Stimulated activated CD8-positive, alpha-beta memory T cell treated with anti-CD3 and anti-CD28 coated beads, Interleukin-12 subunit alpha, Interleukin-12 subunit beta, amount 100 ng/mL, for 1 hour (primary cell): ENCODE measurements at regions not wholly inside any gene's neighbourhood (a gene's known extent, or its start where the extent isn't known, plus 50 kb on each side); places are given as distances from the start of the nearest gene placed in this dataset.

Source experiments
- DNase-seq: peaks from one replicate; pipeline ENCODE4 v3.0.0-alpha.2; 2020; ENCODE audit warnings: low read depth

DNA sequence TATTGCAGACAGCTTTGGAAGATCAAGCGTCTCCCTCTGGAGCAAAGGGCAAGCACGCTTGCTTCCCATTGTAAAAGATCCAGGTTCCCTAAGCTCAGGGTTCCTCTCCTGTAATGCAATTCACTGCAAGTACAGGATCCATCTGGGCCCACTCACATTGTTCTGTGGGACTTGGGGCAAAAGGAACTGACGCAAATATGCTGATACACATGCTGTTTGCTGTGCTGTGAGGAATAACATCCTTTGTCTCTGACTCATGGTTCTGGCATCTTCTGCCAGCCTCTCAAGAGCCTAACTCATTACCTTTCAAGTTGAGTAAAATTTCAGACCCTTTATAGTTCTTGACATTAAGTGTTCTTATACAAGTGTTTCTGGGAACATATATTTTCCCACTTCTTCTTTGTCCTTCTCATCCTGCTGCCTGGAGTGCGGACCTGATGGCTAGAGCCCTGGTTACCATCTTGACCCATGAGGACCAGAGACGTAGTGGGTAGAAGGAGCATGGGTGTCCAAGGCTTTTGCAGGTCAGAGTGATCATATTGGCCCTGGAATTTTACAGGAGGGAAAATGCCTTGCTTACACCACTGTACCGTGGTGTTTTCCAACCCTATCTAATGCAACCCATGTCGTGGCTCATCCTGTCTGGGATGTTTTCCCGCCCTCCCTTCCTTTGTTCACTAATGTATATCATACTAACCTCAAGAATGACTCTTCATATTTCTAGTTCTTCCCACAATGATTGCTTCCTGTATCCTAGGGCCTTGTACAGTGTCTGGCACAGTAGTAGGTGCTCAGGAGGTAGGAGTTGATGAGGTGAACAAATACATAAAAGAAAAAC is 145.7 kb upstream of the GLI2 start:
- DNase-seq = no peak

DNA sequence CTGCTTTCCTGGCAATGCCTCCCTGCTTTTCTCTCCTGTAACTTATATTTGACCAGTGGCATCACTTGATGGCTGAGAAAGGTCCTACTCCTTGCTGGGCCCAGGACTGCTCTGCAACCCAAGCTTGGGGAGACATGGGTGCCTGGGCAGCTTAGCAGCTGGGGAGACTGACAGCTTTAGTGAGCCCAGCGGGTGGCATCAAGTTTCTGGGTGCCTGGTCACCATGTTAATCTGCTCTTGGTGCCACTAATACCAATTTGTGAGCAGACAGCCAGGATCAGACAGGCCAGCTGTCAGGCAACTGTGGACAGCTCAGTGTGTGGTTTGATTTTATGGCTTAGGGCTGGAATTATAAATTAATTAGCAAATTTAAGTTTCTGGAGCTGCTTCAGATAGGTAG is 144.8 kb upstream of the GLI2 start:
- no peak for DNase-seq

DNA sequence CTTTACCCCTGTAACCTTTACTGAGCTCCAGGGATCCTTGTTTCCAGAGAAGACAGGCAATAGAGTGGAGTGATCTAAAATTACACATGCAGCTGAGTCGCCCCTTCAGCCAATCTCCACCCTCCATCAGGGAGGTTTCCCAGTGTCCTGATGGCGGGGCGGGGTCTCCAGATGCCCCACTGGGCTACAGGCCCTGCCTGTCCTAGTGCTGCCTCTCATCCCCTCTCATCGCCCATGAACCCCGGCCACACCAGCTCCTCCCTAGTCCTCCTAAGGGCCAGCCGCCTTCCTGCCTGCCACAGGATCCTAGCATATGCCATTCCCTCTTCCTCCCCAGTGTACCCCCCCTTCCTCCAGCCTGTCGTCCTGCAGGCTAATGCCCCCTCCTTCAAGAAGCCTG is 144.1 kb upstream of the GLI2 start:
- no peak for DNase-seq

DNA sequence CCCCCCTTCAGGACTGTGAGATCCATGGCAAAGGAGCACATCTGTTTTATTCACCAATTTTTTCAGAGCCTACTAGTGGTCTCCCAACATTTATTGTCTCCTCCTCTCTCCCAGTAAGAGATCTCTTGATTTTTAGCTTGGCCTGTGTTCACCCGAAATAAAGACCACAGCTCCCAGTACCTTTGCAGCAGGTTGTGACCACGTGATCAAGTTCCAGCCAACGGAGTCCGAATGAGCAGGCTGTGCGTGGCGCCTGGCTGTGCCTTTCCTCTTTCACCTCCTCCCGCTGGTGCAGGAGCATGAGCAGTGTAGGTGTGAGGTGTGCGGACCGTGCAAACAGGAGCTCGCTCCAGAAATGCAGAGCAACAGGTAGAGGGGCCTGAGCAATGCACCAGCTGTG is 143.6 kb upstream of the GLI2 start:
- DNase-seq = no peak

- DNase-seq = no peak
Measured at GRCh38 chr2:120593921-120594686, 141.6 kb upstream of the GLI2 start.

DNA sequence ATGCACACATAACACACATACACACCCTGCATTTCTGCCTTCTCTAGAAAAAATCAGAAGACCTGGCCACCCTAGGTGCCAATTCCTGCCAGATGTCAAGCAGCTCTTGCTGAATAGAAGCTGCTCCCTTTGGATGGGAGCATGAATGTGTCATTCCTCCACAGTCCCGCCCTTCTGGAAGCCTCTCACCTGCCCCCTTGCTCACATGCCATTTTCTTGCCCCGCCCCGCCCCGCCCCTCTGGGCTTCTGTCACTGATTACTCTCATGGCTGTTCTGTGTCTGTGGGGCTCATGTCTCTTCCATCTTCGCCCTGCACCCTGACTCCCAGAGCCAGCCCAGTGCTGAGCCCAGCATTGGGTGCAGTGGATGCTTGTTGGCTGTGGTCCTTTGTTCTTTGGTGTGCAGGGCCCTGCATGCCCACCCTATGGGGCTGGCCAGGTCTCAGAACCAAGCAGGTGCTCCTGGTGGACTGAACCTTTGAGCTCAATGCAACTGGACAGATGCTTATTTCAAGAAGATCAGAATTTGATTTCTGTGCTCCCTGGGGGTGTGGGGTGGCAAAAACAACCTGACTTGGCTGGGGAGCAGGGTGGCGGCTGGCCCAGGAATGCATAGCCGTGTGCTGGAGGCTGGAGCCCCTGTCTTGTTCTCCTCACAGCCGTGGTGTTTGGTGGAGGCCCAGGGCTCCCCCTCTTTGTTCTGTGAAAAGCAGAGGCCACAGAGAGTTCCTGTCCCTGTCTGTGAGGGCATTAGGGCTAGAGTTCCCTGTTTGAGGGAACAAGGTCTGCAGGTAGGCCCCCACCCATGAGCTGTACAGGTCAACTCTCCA is 140.6 kb upstream of the GLI2 start:
- no peak for DNase-seq

- no peak for DNase-seq
Measured at GRCh38 chr2:120595739-120596138, 139.9 kb upstream of the GLI2 start.

DNA sequence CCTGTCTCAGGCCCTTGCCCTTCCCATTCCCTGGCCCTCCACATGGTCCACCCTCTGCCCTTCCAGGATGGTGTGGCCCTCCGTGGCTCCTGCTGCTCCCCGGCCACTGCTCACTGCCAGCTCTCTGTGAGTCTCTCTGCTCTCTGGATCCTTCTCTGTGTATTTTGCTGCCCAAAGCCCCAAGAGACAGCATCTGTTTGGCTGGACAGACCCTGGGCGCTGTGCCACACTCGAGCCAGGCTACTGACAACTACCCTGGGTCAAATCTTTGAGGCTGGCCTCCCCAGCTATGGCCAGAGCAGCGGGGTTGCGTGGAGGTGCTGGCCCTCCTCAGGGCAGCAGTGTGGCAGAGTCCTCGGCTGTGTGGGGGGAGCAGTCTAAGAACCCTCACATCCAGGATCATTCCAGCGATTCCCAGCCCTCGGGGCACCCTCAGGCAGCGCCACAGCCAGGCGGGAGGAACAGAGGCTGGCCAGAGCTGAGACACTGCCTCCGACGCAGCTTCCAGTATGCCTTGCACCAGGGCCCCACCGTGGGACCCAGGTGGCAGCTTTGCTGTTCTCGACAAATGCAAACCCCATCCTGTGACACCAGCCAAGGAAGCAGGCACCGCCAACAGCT is 139.4 kb upstream of the GLI2 start:
- no peak for DNase-seq

DNA sequence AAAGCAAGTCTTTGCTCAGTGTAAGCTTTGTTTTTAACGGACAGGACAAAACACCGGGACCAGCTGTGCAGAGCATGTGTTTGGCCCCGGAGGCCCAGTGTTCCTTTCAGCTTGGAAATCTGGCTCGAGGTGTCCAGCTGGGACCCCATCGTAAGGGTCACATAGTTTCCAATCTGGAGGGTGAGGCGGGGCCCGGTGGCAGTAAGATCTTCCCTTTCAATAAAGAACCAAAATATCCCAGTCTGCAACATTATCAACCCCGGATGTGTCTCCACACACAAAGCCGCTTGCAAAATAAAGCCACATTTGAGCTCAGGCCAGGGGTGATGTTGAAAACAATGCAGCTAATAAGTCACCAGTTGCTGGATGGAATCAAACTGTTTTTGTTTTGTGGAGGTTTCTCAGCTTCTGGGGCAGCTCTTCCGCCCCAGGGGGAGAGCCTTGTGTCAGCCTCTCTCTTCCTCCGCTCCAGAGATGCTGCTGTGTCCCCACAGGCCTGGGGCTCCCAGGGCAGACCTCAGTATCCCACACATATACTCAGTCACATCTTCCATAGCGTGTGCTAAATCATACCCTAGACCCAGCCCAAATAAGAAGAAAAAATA is 138.6 kb upstream of the GLI2 start:
- no peak for DNase-seq

GRCh38 chr2:120597595-120598193 is 138.0 kb upstream of the GLI2 start:
- no peak for DNase-seq

DNA sequence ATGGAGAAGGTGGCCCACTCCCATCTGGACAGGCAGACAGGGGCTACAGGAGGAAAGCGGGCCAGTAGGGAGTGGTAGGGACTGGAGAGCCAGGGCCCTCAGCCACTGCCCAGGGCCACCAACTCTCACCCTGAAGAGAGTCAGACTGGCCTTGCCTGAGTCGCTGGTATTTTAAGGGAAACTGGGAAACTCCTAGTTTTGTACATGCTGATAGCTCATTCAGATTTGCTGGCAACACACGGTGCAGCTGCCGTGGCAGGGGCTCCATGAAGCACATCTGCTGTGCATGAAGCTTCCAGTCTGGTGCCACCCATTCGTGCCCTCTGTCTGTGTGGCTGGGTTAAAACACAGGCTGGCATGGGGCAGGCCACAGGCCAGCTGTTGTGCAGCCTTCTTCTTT is 137.3 kb upstream of the GLI2 start:
- DNase-seq = no peak

GRCh38 chr2:120599072-120599471 is 136.6 kb upstream of the GLI2 start:
- no peak for DNase-seq

GRCh38 chr2:120599656-120600055 is 136.0 kb upstream of the GLI2 start:
- DNase-seq = no peak

GRCh38 chr2:120600335-120600734 is 135.3 kb upstream of the GLI2 start:
- no peak for DNase-seq

GRCh38 chr2:120600786-120601185 is 134.9 kb upstream of the GLI2 start:
- no peak for DNase-seq

DNA sequence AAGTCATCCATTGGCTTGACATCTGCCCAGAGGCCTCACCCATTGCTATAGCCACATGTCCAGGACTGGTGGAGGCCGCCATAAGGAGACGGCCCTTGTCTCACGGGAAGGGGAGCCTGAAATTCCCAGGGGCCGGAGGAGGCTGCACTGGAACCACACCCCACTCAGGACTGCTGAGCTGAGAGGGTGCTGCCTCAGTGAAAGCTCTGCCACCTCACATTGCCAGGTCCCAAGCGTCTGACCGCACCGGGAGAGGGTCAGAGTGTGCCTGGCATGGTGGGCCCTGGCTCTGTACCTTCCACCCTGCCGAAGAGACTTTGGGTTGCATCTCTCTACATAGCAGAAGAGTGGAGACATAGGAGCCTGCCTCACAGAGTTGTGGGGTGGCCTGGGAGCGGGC is 134.1 kb upstream of the GLI2 start:
- DNase-seq = no peak

DNA sequence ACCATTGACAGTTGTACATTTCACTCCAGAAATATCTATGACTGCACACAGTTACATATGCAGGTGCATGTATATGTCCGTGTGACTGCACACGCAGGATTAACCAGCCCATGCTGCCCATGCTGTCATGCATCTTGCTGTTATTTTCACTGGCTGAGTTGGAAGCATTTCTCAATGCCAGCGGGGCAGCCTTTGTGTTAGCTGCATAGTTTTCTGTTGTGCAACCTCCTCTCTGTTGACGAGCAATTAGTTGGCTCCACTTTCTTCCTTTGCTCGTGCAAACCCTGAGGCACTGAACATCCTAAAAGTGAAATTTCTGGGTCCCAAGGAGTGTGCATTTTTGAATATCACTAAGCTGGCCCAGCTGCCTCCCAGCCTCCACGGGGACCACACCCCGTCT is 133.4 kb upstream of the GLI2 start:
- no peak for DNase-seq

- DNase-seq = no peak
Measured at GRCh38 chr2:120604767-120605166, 130.9 kb upstream of the GLI2 start.

GRCh38 chr2:120605231-120605935 is 130.3 kb upstream of the GLI2 start:
- no peak for DNase-seq

- DNase-seq = no peak
Measured at GRCh38 chr2:120606280-120606679, 129.4 kb upstream of the GLI2 start.

- no peak for DNase-seq
Measured at GRCh38 chr2:120606931-120607330, 128.7 kb upstream of the GLI2 start.
